Neural cell (in vitro differentiated cells): ENCODE measurements at regions not wholly inside any gene's neighbourhood (a gene's known extent, or its start where the extent isn't known, plus 50 kb on each side); places are given as distances from the start of the nearest gene placed in this dataset.

ENCODE experiments used
- CTCF ChIP-seq: fragments of 450-650 bp; IDR thresholded peaks from 2 replicates; pipeline ENCODE4 v1.5.1; 2014; ENCODE audit warnings: antibody characterized with exemption, mild to moderate bottlenecking, moderate library complexity; ENCODE audit not compliant: poor library complexity, severe bottlenecking
- EP300 ChIP-seq: fragments of 450-650 bp; conservative IDR thresholded peaks from 2 replicates; pipeline ENCODE4 v1.6.1; 2014; ENCODE audit warnings: antibody characterized with exemption, mild to moderate bottlenecking, moderate library complexity; ENCODE audit not compliant: poor library complexity, severe bottlenecking
- EZH2 ChIP-seq: fragments of 200-600, 300-800 bp; shearing (Covaris generic), sonication (generic); IDR thresholded peaks from 2 replicates; pipeline ENCODE4 v1.6.1; 2014; ENCODE audit warnings: antibody characterized with exemption, low read length, borderline replicate concordance, mild to moderate bottlenecking; ENCODE audit not compliant: insufficient read depth, poor library complexity, severe bottlenecking
- MXI1 ChIP-seq: fragments of 450-650 bp; conservative IDR thresholded peaks from 2 replicates; pipeline ENCODE4 v1.6.1; 2014; ENCODE audit warnings: antibody characterized with exemption, mild to moderate bottlenecking; ENCODE audit not compliant: poor library complexity, severe bottlenecking
- POLR2AphosphoS5 ChIP-seq: IDR thresholded peaks from 2 replicates; pipeline ENCODE4 v1.6.1; 2012
- RAD21 ChIP-seq: fragments of 450-650 bp; conservative IDR thresholded peaks from 2 replicates; pipeline ENCODE4 v1.6.1; 2014; ENCODE audit warnings: antibody characterized with exemption, mild to moderate bottlenecking, moderate library complexity
- SMC3 ChIP-seq: fragments of 450-650 bp; conservative IDR thresholded peaks from 2 replicates; pipeline ENCODE4 v1.6.1; 2014; ENCODE audit warnings: antibody characterized with exemption, mild to moderate bottlenecking, moderate library complexity; ENCODE audit not compliant: poor library complexity
- TAF1 ChIP-seq: IDR thresholded peaks from 2 replicates; pipeline ENCODE4 v1.6.1; 2012; ENCODE audit warnings: low read depth
- TF ChIP-seq, protein P1 (sequence below): IDR thresholded peaks from 2 replicates; pipeline ENCODE4 v1.6.1; 2012; ENCODE audit warnings: borderline replicate concordance

DNA sequence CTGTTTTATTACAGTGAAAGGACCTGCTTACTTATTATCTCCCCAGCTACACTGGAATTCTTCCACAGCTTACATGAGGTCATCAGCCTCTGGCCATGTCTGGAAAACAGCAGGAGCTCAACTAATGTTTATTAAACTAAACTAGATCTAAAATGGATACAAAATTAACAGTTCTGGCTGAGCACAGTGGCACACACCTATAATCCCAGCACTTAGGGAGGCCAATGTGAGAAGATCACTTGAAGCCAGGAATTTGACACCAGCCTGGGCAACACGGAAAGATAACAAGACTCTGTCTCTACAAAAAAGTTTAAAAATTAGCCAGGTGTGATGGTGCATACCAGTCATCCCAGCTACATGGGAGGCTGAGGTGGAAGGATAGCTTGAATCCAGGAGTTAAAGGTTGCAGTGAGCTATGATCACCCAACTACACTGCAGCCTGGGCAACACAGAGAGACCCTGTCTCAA lies 220.8 kb upstream of the MARCKS start:
- TF ChIP-seq, protein P1, sequence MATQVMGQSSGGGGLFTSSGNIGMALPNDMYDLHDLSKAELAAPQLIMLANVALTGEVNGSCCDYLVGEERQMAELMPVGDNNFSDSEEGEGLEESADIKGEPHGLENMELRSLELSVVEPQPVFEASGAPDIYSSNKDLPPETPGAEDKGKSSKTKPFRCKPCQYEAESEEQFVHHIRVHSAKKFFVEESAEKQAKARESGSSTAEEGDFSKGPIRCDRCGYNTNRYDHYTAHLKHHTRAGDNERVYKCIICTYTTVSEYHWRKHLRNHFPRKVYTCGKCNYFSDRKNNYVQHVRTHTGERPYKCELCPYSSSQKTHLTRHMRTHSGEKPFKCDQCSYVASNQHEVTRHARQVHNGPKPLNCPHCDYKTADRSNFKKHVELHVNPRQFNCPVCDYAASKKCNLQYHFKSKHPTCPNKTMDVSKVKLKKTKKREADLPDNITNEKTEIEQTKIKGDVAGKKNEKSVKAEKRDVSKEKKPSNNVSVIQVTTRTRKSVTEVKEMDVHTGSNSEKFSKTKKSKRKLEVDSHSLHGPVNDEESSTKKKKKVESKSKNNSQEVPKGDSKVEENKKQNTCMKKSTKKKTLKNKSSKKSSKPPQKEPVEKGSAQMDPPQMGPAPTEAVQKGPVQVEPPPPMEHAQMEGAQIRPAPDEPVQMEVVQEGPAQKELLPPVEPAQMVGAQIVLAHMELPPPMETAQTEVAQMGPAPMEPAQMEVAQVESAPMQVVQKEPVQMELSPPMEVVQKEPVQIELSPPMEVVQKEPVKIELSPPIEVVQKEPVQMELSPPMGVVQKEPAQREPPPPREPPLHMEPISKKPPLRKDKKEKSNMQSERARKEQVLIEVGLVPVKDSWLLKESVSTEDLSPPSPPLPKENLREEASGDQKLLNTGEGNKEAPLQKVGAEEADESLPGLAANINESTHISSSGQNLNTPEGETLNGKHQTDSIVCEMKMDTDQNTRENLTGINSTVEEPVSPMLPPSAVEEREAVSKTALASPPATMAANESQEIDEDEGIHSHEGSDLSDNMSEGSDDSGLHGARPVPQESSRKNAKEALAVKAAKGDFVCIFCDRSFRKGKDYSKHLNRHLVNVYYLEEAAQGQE: no peak
- TF ChIP-seq CTCF (no peak), TAF1 (no peak), RAD21 (no peak), SMC3 (no peak), POLR2AphosphoS5 (peak; percentile 46), EP300 (no peak), MXI1 (no peak), EZH2 (no peak)
